ENCODE measurements at regions not wholly inside any gene's neighbourhood (a gene's known extent, or its start where the extent isn't known, plus 50 kb on each side); places are given as distances from the start of the nearest gene placed in this dataset.
"Not testable (repeated sequence)": the region's sequence is repeated elsewhere in the genome, so short reads cannot be mapped to it uniquely, and the experiment has no call there.

GRCh38 chr2:157015015-157015575 is 242.4 kb upstream of the GALNT5 start:
- no peak overlapping the region for H3K4me3 Mint-ChIP-seq
- intact Hi-C loops (cut with micrococcal nuclease) = no loop called here
- H3K9me3 Mint-ChIP-seq = no peaks in the 10 kb centered on the region
- CTCF ChIA-PET = no interaction called here
- no peak overlapping the region for H3K27ac Mint-ChIP-seq
- H3K36me3 Mint-ChIP-seq = no peaks in the 10 kb centered on the region
- H3K27me3 Mint-ChIP-seq = no peaks in the 10 kb centered on the region
- POLR2A ChIA-PET = no interaction called here
- no peak for DNase-seq
- no peaks in the 10 kb centered on the region for H3K4me1 Mint-ChIP-seq (ENCODE audit: low read depth)

GRCh38 chr2:157023264-157023663 is 234.2 kb upstream of the GALNT5 start:
- intact Hi-C loops (cut with micrococcal nuclease); CTCF ChIA-PET; POLR2A ChIA-PET; H3K36me3 Mint-ChIP-seq; H3K4me1 Mint-ChIP-seq (ENCODE audit: low read depth); H3K9me3 Mint-ChIP-seq; H3K27me3 Mint-ChIP-seq; H3K27ac Mint-ChIP-seq; H3K4me3 Mint-ChIP-seq; DNase-seq: not testable (repeated sequence)

GRCh38 chr2:157024129-157024528 is 233.4 kb upstream of the GALNT5 start:
- no peaks in the 10 kb centered on the region for H3K9me3 Mint-ChIP-seq
- H3K27ac Mint-ChIP-seq = no peak overlapping the region
- POLR2A ChIA-PET = no interaction called here
- H3K4me3 Mint-ChIP-seq = no peak overlapping the region
- CTCF ChIA-PET = no interaction called here
- DNase-seq = no peak
- H3K36me3 Mint-ChIP-seq = no peaks in the 10 kb centered on the region
- H3K4me1 Mint-ChIP-seq (ENCODE audit: low read depth) = no peaks in the 10 kb centered on the region
- intact Hi-C loops (cut with micrococcal nuclease) = no loop called here
- no peaks in the 10 kb centered on the region for H3K27me3 Mint-ChIP-seq

GRCh38 chr2:157032017-157032416 is 225.5 kb upstream of the GALNT5 start:
- Mint-ChIP-seq H3K4me3 (no peak overlapping the region), H3K4me1 (ENCODE audit: low read depth) (no peaks in the 10 kb centered on the region), H3K27ac (no peak overlapping the region), H3K36me3 (no peaks in the 10 kb centered on the region), H3K27me3 (no peaks in the 10 kb centered on the region), H3K9me3 (no peaks in the 10 kb centered on the region)
- CTCF ChIA-PET = no interaction called here
- no peak for DNase-seq
- POLR2A ChIA-PET = no interaction called here
- intact Hi-C loops (cut with micrococcal nuclease) = no loop called here

- POLR2A ChIA-PET = no interaction called here
- Mint-ChIP-seq H3K36me3 (no peaks in the 10 kb centered on the region), H3K4me3 (no peak overlapping the region), H3K4me1 (ENCODE audit: low read depth) (no peaks in the 10 kb centered on the region), H3K9me3 (no peaks in the 10 kb centered on the region), H3K27ac (no peak overlapping the region), H3K27me3 (no peaks in the 10 kb centered on the region)
- DNase-seq = no peak
- CTCF ChIA-PET = no interaction called here
- intact Hi-C loops (cut with micrococcal nuclease) = no loop called here
Observed at GRCh38 chr2:157036726-157037125, 220.8 kb upstream of the GALNT5 start.

GRCh38 chr2:157043786-157044185 is 213.7 kb upstream of the GALNT5 start:
- no peak overlapping the region for H3K4me3 Mint-ChIP-seq
- intact Hi-C loops (cut with micrococcal nuclease) = no loop called here
- no peaks in the 10 kb centered on the region for H3K36me3 Mint-ChIP-seq
- ChIA-PET CTCF (no interaction called here), POLR2A (no interaction called here)
- H3K27me3 Mint-ChIP-seq = no peaks in the 10 kb centered on the region
- no peak overlapping the region for H3K27ac Mint-ChIP-seq
- no peaks in the 10 kb centered on the region for H3K9me3 Mint-ChIP-seq
- H3K4me1 Mint-ChIP-seq (ENCODE audit: low read depth) = no peaks in the 10 kb centered on the region
- DNase-seq = no peak

- Mint-ChIP-seq H3K27me3 (peaks cover 2% of the 10 kb centered on the region), H3K36me3 (no peaks in the 10 kb centered on the region), H3K27ac (no peak overlapping the region), H3K4me3 (no peak overlapping the region), H3K4me1 (ENCODE audit: low read depth) (no peaks in the 10 kb centered on the region), H3K9me3 (no peaks in the 10 kb centered on the region)
- ChIA-PET CTCF (no interaction called here), POLR2A (no interaction called here)
- intact Hi-C loops (cut with micrococcal nuclease) = no loop called here
- no peak for DNase-seq
Observed at GRCh38 chr2:157046396-157046795, 211.1 kb upstream of the GALNT5 start.

- POLR2A ChIA-PET = no interaction called here
- Mint-ChIP-seq H3K36me3 (no peaks in the 10 kb centered on the region), H3K27ac (no peak overlapping the region), H3K27me3 (peaks cover 2% of the 10 kb centered on the region), H3K4me3 (no peak overlapping the region), H3K4me1 (ENCODE audit: low read depth) (peaks cover 3% of the 10 kb centered on the region), H3K9me3 (no peaks in the 10 kb centered on the region)
- DNase-seq = no peak
- intact Hi-C loops (cut with micrococcal nuclease) = no loop called here
- CTCF ChIA-PET = interaction anchor here (0.6 kb wide), 1 partner anchor 336 kb away, joined by 3 read pairs; no protein-coding TSS in a partner anchor
Observed at GRCh38 chr2:157052685-157053224, 204.8 kb upstream of the GALNT5 start.

- CTCF ChIA-PET = no interaction called here
- intact Hi-C loops (cut with micrococcal nuclease) = no loop called here
Observed at GRCh38 chr2:157053876-157054275, 203.6 kb upstream of the GALNT5 start.

GRCh38 chr2:157055660-157056199 is 201.8 kb upstream of the GALNT5 start:
- no peaks in the 10 kb centered on the region for H3K36me3 Mint-ChIP-seq
- no peak for DNase-seq
- no peaks in the 10 kb centered on the region for H3K9me3 Mint-ChIP-seq
- H3K27me3 Mint-ChIP-seq = no peaks in the 10 kb centered on the region
- peaks cover 3% of the 10 kb centered on the region for H3K4me1 Mint-ChIP-seq (ENCODE audit: low read depth)
- intact Hi-C loops (cut with micrococcal nuclease) = loop anchor here (5.0 kb wide), 1 partner anchor 1678 kb away; no protein-coding TSS in a partner anchor
- POLR2A ChIA-PET = no interaction called here
- CTCF ChIA-PET = no interaction called here
- no peak overlapping the region for H3K4me3 Mint-ChIP-seq
- H3K27ac Mint-ChIP-seq = no peak overlapping the region

More at GRCh38 chr2:157053876-157054275, 203.6 kb upstream of the GALNT5 start:
- peaks cover 3% of the 10 kb centered on the region for H3K4me1 Mint-ChIP-seq (ENCODE audit: low read depth)
- no peak overlapping the region for H3K27ac Mint-ChIP-seq
- peaks cover 2% of the 10 kb centered on the region for H3K27me3 Mint-ChIP-seq
- H3K9me3 Mint-ChIP-seq = no peaks in the 10 kb centered on the region
- POLR2A ChIA-PET = no interaction called here
- H3K36me3 Mint-ChIP-seq = no peaks in the 10 kb centered on the region
- H3K4me3 Mint-ChIP-seq = no peak overlapping the region
- no peak for DNase-seq

GRCh38 chr2:157056200-157056676 is 201.3 kb upstream of the GALNT5 start:
- Mint-ChIP-seq H3K9me3 (no peaks in the 10 kb centered on the region), H3K36me3 (no peaks in the 10 kb centered on the region), H3K4me1 (ENCODE audit: low read depth) (peaks cover 3% of the 10 kb centered on the region), H3K4me3 (no peak overlapping the region), H3K27me3 (no peaks in the 10 kb centered on the region), H3K27ac (no peak overlapping the region)
- no peak for DNase-seq
- intact Hi-C loops (cut with micrococcal nuclease) = loop anchor here (5.0 kb wide), 1 partner anchor 1679 kb away; no protein-coding TSS in a partner anchor
- CTCF ChIA-PET = no interaction called here
- POLR2A ChIA-PET = no interaction called here

GRCh38 chr2:157058161-157058560 is 199.3 kb upstream of the GALNT5 start:
- H3K9me3 Mint-ChIP-seq = no peaks in the 10 kb centered on the region
- H3K36me3 Mint-ChIP-seq = no peaks in the 10 kb centered on the region
- no peaks in the 10 kb centered on the region for H3K27me3 Mint-ChIP-seq
- H3K27ac Mint-ChIP-seq = no peak overlapping the region
- intact Hi-C loops (cut with micrococcal nuclease) = loop anchor here (5.0 kb wide), 1 partner anchor 1681 kb away; no protein-coding TSS in a partner anchor
- ChIA-PET CTCF (no interaction called here), POLR2A (no interaction called here)
- H3K4me1 Mint-ChIP-seq (ENCODE audit: low read depth) = peaks cover 3% of the 10 kb centered on the region
- H3K4me3 Mint-ChIP-seq = no peak overlapping the region
- DNase-seq = no peak

GRCh38 chr2:157059036-157059435 is 198.5 kb upstream of the GALNT5 start:
- intact Hi-C loops (cut with micrococcal nuclease) = loop anchor here (5.0 kb wide), 1 partner anchor 1682 kb away; no protein-coding TSS in a partner anchor
- Mint-ChIP-seq H3K4me1 (ENCODE audit: low read depth) (peaks cover 3% of the 10 kb centered on the region), H3K27ac (no peak overlapping the region), H3K9me3 (no peaks in the 10 kb centered on the region), H3K4me3 (no peak overlapping the region), H3K27me3 (no peaks in the 10 kb centered on the region), H3K36me3 (no peaks in the 10 kb centered on the region)
- CTCF ChIA-PET = no interaction called here
- POLR2A ChIA-PET = no interaction called here
- DNase-seq = no peak

Measured in activated CD4-positive, alpha-beta memory T cell treated with anti-CD3 and anti-CD28 coated beads for 36 hours (primary cell).